ENCODE measurements at regions not wholly inside any gene's neighbourhood (a gene's known extent, or its start where the extent isn't known, plus 50 kb on each side); places are given as distances from the start of the nearest gene placed in this dataset.

DNA sequence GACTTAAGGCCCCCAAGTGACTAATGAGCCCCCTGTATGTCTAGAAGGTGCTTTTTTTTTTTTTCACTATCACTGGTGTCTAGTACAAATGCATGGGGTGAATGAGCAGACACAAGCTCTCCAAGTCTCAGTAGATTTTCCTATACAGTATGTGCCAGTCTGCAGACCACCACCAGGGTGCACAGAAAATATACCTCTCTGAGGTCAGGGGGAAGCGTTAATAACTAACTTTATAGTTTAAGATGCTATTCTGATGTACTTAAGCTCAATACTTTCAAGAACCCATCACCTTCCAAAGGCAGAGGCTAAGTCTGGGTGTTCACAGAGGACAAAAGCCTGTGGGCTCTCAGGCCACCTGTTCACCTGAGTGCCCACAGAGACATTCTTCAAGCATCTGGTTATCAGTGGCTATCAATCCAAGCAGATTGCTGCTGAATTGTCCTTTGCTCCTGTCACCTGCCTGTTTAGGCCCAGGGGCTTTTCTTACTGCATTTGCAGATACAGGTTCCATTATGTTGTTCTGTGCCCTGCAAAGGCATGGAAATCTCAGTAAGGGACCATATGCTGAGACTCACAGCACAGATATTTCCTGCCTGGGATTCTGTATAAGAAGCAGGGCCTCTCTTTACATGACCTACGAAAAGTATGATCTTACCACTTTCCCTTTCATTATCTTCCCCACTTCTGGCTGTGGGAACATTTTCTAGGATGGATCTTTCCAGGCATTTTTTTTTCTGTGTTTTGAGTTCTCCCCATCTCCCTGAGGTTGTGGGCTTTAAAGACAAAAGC lies 534.6 kb downstream of the TNS1 start:
- TF ChIP-seq, protein P1, sequence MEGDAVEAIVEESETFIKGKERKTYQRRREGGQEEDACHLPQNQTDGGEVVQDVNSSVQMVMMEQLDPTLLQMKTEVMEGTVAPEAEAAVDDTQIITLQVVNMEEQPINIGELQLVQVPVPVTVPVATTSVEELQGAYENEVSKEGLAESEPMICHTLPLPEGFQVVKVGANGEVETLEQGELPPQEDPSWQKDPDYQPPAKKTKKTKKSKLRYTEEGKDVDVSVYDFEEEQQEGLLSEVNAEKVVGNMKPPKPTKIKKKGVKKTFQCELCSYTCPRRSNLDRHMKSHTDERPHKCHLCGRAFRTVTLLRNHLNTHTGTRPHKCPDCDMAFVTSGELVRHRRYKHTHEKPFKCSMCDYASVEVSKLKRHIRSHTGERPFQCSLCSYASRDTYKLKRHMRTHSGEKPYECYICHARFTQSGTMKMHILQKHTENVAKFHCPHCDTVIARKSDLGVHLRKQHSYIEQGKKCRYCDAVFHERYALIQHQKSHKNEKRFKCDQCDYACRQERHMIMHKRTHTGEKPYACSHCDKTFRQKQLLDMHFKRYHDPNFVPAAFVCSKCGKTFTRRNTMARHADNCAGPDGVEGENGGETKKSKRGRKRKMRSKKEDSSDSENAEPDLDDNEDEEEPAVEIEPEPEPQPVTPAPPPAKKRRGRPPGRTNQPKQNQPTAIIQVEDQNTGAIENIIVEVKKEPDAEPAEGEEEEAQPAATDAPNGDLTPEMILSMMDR (IDR thresholded peaks at IDR 0.05): no peak
- Histone ChIP-seq H3K4me3 (no peak overlapping the region), H3K27ac (no peak overlapping the region)
- DNase-seq (ENCODE audit: low spot score): no peak

DNA sequence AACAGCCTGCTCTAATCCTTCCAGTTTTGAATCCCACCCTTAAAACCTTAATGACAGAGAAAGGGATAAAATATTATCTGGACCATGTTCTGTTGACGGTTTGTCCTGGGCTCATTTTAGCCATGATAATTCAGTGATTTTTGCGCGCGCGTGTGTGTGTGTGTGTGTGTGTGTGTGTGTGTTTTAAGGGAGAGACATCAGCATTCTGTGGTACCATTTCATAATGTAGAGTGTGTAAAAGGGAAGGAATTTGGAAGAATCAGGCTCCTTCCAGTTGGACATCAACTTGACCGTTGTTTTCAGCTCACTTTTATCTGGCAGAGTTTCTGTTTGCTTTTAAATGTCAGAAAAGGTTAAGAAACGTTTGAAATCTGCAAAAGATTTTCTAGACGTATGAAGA lies 535.5 kb downstream of the TNS1 start:
- TF ChIP-seq, protein P1 (IDR thresholded peaks at IDR 0.05): no peak
- Histone ChIP-seq H3K27ac (no peak overlapping the region), H3K4me3 (no peak overlapping the region)
- DNase-seq (ENCODE audit: low spot score): no peak

DNA sequence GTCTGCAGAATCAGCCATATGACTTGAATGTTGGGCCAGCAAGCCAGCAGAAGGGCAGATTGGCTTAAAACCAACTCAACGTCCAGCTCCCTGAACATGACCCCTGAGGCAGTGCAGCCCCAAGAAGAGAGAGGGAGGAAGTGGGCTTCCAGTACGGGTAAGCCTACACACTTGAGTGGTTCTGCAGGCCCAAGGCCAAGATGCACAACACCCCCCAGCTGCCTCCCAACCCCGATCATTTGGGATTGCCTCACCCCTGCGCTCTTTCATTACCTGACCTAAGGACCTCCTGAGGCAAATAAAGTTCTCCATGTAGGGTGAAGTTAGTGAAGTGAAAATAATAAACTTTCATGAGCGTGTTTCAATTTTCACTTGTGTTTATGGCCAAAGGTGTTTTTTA lies 536.0 kb downstream of the TNS1 start:
- peak overlapping the region in 1 of 2 donors; percentile 8 for H3K27ac ChIP-seq
- H3K4me3 ChIP-seq: no peak overlapping the region
- DNase-seq (ENCODE audit: low spot score): no peak
- TF ChIP-seq, protein P1 (IDR thresholded peaks at IDR 0.05): no peak

DNA sequence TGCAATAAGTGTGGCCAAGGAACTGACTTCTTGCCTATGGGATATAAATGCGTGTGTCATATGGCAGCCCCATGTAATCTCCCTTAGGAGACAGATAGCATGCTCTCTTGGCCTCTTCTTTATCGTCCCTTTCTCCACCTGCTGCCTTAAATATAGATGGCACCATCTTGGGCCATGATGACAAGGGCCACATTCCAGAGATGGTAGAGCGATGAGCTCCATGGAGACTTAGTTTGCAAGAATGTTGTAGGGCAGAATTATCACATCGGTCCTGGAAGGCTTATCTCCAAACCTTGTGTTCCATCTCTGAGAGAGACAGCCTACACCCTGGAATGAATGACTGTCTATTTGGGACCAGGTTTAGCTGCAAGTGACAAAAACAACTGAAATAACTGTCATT lies 536.7 kb downstream of the TNS1 start:
- H3K27ac ChIP-seq: no peak overlapping the region
- TF ChIP-seq, protein P1 (IDR thresholded peaks at IDR 0.05): no peak
- DNase-seq (ENCODE audit: low spot score): no peak
- H3K4me3 ChIP-seq: no peak overlapping the region

DNA sequence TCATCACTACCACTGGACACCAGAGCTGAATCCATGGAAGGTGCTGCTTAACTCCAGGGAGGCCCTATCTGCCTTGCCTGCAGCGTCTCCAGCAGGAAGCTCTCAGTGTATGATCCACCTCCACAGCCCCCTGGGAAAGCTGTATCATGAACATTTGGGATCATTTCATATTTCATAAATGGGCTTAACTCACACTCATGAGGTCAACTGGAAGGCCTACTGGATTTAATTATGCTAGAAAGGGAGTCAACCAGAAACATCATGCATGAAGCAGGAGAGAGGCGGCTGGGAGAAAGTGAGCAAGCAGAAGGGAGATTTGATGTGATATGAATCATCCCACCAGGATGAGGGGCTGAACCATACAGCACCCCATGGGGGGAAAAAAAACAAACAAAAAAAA lies 537.7 kb downstream of the TNS1 start:
- Histone ChIP-seq H3K4me3 (no peak overlapping the region), H3K27ac (no peak overlapping the region)
- DNase-seq (ENCODE audit: low spot score): no peak
- TF ChIP-seq, protein P1 (IDR thresholded peaks at IDR 0.05): no peak

DNA sequence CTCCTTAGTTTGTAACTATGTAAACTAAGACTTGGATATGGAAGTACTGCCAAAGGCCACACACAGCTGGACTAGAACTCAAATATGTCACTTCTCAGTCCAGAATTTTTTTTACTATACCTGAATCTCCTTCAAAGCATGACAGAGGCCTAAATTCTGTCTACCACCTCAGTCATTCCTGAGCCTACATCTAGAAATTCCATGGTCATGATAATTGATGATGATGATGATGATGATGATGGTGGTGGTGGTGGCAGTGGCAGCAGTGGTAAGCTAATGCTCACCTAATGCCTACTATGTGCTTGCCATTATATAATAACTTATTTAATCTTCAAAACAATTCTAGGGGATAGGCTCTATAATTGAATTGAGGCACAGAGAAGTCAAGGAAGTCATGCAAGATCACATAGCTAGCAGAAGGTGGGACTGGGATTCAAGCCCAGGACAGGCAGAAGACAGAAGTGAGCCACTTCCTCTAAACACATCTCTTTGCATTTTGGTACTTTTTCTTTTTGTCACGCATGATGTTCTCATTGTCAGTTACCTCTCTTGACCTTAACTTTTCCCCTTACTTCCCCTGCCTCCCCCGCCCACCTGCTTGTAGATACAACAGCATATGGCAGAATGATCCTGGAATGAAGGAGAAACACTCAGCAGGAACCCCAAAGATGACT lies 539.3 kb downstream of the TNS1 start:
- no peak overlapping the region for H3K27ac ChIP-seq
- DNase-seq (ENCODE audit: low spot score): no peak
- TF ChIP-seq, protein P1 (IDR thresholded peaks at IDR 0.05): no peak
- H3K4me3 ChIP-seq: no peak overlapping the region

DNA sequence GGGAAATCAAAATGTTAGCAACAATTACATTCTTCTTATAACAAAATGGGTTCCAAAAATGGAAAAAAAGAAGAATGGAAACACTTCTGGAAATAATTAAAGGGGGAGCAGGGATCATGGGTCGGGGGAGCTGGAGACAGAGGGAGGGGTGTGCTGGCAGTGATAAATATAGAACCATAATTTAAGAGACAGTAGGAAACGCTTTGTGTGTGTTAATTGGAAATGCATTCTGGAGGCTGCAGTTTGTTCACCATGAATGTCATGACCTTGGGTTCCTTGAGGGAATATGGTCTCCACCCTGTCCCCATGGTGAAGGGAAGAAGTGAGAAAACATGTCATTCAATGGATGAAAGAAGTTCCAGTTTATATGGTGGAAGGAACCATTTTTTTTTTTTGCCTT lies 540.7 kb downstream of the TNS1 start:
- no peak overlapping the region for H3K27ac ChIP-seq
- no peak overlapping the region for H3K4me3 ChIP-seq
- DNase-seq (ENCODE audit: low spot score): no peak
- TF ChIP-seq, protein P1 (IDR thresholded peaks at IDR 0.05): no peak

Measured in coronary artery (tissue), 2 donors.